K562 (cell line): ENCODE measurements at regions not wholly inside any gene's neighbourhood (a gene's known extent, or its start where the extent isn't known, plus 50 kb on each side); places are given as distances from the start of the nearest gene placed in this dataset.

Experiments
- BMI1 ChIP-seq: fragments of 150-350 bp; IDR thresholded peaks from 2 replicates; pipeline ENCODE4 v1.6.1; 2014; ENCODE audit warnings: low read length
- CCNT2 ChIP-seq: IDR thresholded peaks from 2 replicates; pipeline ENCODE4 v1.6.1; 2011; ENCODE audit warnings: borderline replicate concordance, low read depth, mild to moderate bottlenecking, moderate library complexity, mixed read lengths, low read length; ENCODE audit not compliant: insufficient read length; ENCODE audit errors: extremely low read depth
- HCFC1 ChIP-seq: IDR thresholded peaks from 2 replicates; pipeline ENCODE4 v1.6.1; 2012; ENCODE audit warnings: low read depth, low read length, improper control_type of control experiment
- NFATC3 ChIP-seq: fragments of 450-650 bp; IDR thresholded peaks from 2 replicates; pipeline ENCODE4 v1.6.1; 2017; ENCODE audit warnings: mild to moderate bottlenecking
- PHF20 ChIP-seq: fragments of 450-650 bp; IDR thresholded peaks from 2 replicates; pipeline ENCODE4 v1.6.1; 2018; ENCODE audit not compliant: partially characterized antibody
- SMARCB1 ChIP-seq: IDR thresholded peaks from 2 replicates; pipeline ENCODE4 v1.6.1; 2011; ENCODE audit warnings: improper control_type of control experiment, low read depth; ENCODE audit not compliant: insufficient read length
- SMARCC2 ChIP-seq: fragments of 450-650 bp; IDR thresholded peaks from 2 replicates; pipeline ENCODE4 v1.6.1; 2017; ENCODE audit warnings: antibody characterized with exemption, moderate library complexity, mild to moderate bottlenecking, low read depth
- SP1 ChIP-seq: sonication (generic); formaldehyde crosslinking; IDR thresholded peaks from 2 replicates; pipeline ENCODE4 v1.8.1; 2022; ENCODE audit warnings: mild to moderate bottlenecking, missing genetic modification reagents
- TRIM24 ChIP-seq, 2 experiments: fragments of 450-650 bp; IDR thresholded peaks; 2 replicates each; pipeline ENCODE4 v1.6.1; 2016
- ZBTB1 ChIP-seq: sonication (generic); formaldehyde crosslinking; IDR thresholded peaks from 2 replicates; pipeline ENCODE4 v1.8.1; 2023; ENCODE audit warnings: missing genetic modification reagents, low read depth, mild to moderate bottlenecking, borderline replicate concordance
- ZNF507 ChIP-seq: conservative IDR thresholded peaks from 2 replicates; pipeline ENCODE4 v1.6.1; 2017; ENCODE audit warnings: missing genetic modification characterization, missing compliant biosample characterization
- ZNF76 ChIP-seq: fragments of 250-450 bp; sonication (Bioruptor Pico); IDR thresholded peaks from 2 replicates; pipeline ENCODE4 v1.4.0; 2020; ENCODE audit warnings: mild to moderate bottlenecking, moderate library complexity, borderline replicate concordance
- TF ChIP-seq, protein P1 (sequence below): fragments of 250-450 bp; sonication (Bioruptor Pico); IDR thresholded peaks from 2 replicates; pipeline ENCODE4 v1.5.0; 2020; ENCODE audit warnings: mild to moderate bottlenecking, borderline replicate concordance
- TF ChIP-seq, protein P2 (sequence below): IDR thresholded peaks from 2 replicates; pipeline ENCODE4 v1.6.1; 2014; ENCODE audit warnings: antibody characterized with exemption

DNA sequence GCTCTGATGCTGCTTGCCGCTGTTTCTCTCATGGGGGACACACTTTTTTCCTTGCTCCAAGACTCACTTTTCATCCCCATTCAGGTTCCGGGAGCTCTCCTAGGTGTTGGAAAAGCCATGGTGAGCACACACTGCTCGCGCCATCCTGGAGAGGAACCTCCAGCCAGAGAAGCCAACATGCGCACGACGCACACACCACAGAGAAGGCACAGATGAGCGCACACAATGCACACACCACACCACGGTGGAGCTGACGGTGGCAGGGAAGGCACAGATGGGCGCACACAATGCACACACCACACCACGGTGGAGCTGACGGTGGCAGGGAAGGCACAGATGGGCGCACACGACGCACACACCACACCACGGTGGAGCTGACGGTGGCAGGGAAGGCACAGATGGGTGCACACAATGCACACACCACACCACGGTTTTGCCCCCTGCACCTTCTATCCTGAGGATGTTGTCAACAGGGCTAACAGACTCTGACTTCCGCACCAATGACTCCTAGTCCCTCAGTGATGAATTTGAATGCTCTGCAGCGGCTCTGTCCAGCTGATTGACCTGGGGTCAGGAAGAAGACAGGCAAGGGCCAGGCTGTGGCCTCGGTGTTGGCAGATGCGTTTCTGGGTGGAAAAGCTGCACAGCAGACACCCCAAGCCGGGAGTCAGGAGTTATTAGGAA lies 154.7 kb downstream of the ERMARD start (continued):
- TF ChIP-seq, protein P1, sequence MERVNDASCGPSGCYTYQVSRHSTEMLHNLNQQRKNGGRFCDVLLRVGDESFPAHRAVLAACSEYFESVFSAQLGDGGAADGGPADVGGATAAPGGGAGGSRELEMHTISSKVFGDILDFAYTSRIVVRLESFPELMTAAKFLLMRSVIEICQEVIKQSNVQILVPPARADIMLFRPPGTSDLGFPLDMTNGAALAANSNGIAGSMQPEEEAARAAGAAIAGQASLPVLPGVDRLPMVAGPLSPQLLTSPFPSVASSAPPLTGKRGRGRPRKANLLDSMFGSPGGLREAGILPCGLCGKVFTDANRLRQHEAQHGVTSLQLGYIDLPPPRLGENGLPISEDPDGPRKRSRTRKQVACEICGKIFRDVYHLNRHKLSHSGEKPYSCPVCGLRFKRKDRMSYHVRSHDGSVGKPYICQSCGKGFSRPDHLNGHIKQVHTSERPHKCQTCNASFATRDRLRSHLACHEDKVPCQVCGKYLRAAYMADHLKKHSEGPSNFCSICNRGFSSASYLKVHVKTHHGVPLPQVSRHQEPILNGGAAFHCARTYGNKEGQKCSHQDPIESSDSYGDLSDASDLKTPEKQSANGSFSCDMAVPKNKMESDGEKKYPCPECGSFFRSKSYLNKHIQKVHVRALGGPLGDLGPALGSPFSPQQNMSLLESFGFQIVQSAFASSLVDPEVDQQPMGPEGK (CRISPR knock-in tag) = no peak
- TF ChIP-seq PHF20 (no peak), SMARCC2 (no peak), BMI1 (no peak), NFATC3 (no peak), ZBTB1 (CRISPR knock-in tag) (no peak), SP1 (CRISPR knock-in tag) (no peak), ZNF76 (no peak), TRIM24 (IDR thresholded peaks at IDR 0.05) (no peak), SMARCB1 (no peak), ZNF507 (no peak), CCNT2 (no peak), HCFC1 (no peak)
- TF ChIP-seq, protein P2, sequence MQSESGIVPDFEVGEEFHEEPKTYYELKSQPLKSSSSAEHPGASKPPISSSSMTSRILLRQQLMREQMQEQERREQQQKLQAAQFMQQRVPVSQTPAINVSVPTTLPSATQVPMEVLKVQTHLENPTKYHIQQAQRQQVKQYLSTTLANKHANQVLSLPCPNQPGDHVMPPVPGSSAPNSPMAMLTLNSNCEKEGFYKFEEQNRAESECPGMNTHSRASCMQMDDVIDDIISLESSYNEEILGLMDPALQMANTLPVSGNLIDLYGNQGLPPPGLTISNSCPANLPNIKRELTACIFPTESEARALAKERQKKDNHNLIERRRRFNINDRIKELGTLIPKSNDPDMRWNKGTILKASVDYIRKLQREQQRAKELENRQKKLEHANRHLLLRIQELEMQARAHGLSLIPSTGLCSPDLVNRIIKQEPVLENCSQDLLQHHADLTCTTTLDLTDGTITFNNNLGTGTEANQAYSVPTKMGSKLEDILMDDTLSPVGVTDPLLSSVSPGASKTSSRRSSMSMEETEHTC = no peak
